Ascending aorta (tissue), 2 donors: ENCODE measurements at regions not wholly inside any gene's neighbourhood (a gene's known extent, or its start where the extent isn't known, plus 50 kb on each side); places are given as distances from the start of the nearest gene placed in this dataset.

Source experiments
- DNase-seq, 2 donors: peaks; one replicate each; pipeline ENCODE4 v3.0.0-alpha.2; 2019; ENCODE audit warnings: low spot score in 2 of 2
- H3K27ac ChIP-seq, 2 donors: fragments of 200-600 bp; sonication (generic); one replicate each; pipeline ENCODE4 v1.5.1; 2016 to 2017; ENCODE audit warnings: mild to moderate bottlenecking in 1 of 2
- H3K27me3 ChIP-seq: fragments of 200-600 bp; sonication (generic); one replicate; pipeline ENCODE4 v1.5.1; 2017
- H3K36me3 ChIP-seq, 2 donors: fragments of 200-600 bp; sonication (generic); one replicate each; pipeline ENCODE4 v1.5.1; 2016
- H3K4me1 ChIP-seq, 2 donors: fragments of 200-600 bp; sonication (generic); one replicate each; pipeline ENCODE4 v1.5.1; 2016 to 2017; ENCODE audit warnings: mild to moderate bottlenecking in 1 of 2
- H3K4me3 ChIP-seq, 2 donors: fragments of 200-600 bp; sonication (generic); one replicate each; pipeline ENCODE4 v1.5.1; 2016 to 2017; ENCODE audit warnings: mild to moderate bottlenecking in 1 of 2
- H3K9me3 ChIP-seq, 2 donors: fragments of 200-600 bp; sonication (generic); one replicate each; pipeline ENCODE4 v1.5.1; 2016
- intact Hi-C: fragments of 100-400 bp; cut with DNase I; formaldehyde crosslinking; loops from one replicate; pipeline ENCODE4 v1.15.1; 2023
- TF ChIP-seq, protein P1 (sequence below), 3 experiments: fragments of 200-600 bp in 2 of 3; fragments of 450-650 bp in 1 of 3; sonication (generic) in 2 of 3; IDR thresholded peaks; one replicate each; pipeline ENCODE4 v1.5.1; 2016 to 2019; ENCODE audit warnings: antibody characterized with exemption in 3 of 3, mild to moderate bottlenecking in 1 of 3, moderate library complexity in 1 of 3

DNA sequence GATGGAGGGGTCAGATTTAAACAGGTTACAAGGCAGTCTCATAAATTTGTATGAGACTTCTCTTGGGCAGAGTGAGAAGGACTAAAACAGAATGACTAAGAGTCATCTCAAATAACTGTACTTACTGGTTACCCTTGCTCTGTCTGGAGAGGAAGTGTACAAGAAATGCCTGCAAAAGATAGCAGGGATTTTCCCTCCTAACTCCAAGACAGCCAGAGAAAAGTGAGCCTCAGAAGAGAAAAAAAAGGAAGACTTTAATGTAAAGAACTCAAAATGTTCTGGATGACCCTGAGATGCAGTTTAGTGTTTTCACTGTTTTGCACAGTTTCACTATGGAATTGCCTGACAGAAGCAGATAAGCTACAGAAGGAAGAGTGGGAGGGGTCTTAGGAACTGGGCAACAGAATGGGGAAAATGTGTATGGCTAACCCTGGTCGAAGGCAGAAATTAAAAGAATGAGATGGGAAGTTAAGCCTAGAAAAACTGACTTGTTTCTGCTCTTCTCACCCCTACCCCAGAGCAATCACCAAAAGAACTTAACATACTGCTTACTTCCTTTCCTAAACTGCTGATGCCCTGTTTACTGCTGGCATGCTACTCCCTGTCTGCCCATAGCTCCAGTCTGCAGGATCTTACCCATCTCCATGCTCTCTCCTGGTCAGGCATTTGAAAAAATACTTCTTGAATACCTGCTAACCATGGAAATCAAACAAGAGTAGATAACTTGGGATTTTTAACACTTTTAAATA is 98.1 kb upstream of the MARCKS start:
- intact Hi-C loops, result no loop called here
- Histone ChIP-seq H3K27me3 (no peaks in the 10 kb centered on the region), H3K9me3 (no peaks in the 10 kb centered on the region), H3K27ac (no peak overlapping the region), H3K36me3 (no peaks in the 10 kb centered on the region), H3K4me3 (no peak overlapping the region), H3K4me1 (no peaks in the 10 kb centered on the region)
- TF ChIP-seq, protein P1, sequence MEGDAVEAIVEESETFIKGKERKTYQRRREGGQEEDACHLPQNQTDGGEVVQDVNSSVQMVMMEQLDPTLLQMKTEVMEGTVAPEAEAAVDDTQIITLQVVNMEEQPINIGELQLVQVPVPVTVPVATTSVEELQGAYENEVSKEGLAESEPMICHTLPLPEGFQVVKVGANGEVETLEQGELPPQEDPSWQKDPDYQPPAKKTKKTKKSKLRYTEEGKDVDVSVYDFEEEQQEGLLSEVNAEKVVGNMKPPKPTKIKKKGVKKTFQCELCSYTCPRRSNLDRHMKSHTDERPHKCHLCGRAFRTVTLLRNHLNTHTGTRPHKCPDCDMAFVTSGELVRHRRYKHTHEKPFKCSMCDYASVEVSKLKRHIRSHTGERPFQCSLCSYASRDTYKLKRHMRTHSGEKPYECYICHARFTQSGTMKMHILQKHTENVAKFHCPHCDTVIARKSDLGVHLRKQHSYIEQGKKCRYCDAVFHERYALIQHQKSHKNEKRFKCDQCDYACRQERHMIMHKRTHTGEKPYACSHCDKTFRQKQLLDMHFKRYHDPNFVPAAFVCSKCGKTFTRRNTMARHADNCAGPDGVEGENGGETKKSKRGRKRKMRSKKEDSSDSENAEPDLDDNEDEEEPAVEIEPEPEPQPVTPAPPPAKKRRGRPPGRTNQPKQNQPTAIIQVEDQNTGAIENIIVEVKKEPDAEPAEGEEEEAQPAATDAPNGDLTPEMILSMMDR (IDR thresholded peaks at IDR 0.05), result no peak
- no peak for DNase-seq

DNA sequence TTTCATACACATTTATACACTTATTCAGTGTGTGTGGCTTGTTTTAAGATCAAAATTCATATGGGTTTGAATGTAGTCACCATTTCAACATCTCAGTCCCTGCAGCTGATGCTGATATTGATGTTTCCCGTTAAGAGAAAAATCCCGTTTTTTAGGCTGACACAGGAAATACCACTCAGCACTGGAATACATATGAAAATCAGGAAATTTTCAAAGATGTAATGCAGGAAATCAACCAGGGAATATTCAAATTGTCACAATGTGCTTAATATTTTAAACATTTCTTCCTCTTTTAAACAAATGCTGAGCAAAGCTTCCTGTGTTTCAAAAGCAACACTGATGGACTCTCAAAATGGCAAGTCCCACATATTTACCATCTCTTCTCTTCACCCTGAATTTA is 94.5 kb upstream of the MARCKS start:
- no peak overlapping the region for H3K4me3 ChIP-seq
- H3K27ac ChIP-seq, result no peak overlapping the region
- DNase-seq, result no peak
- H3K9me3 ChIP-seq, result no peaks in the 10 kb centered on the region
- no peaks in the 10 kb centered on the region for H3K36me3 ChIP-seq
- intact Hi-C loops, result no loop called here
- H3K27me3 ChIP-seq, result no peaks in the 10 kb centered on the region
- TF ChIP-seq, protein P1 (IDR thresholded peaks at IDR 0.05), result no peak
- no peaks in the 10 kb centered on the region for H3K4me1 ChIP-seq

DNA sequence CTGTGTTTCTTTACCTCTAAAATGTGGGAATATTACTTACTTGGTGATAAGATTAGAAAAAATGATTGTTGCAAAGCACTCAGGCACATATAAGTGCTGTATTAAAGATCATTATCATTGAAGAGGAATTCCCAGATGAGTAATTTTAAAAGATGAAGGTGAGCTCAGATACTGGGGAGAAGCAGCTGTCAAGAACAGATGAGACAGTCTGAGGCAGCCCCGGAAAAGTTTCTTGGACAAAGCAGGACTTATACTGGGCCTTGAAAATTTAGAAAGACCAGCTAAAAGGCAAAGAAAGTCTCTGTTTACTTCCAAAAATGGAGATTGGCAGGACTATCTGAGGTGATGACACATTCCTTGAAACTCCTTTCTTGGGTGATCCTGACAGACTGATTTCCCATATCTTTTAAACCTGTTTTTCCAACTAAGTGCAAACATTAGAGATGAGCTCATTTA is 93.8 kb upstream of the MARCKS start:
- H3K36me3 ChIP-seq, result no peaks in the 10 kb centered on the region
- H3K4me3 ChIP-seq, result no peak overlapping the region
- no peaks in the 10 kb centered on the region for H3K4me1 ChIP-seq
- H3K27ac ChIP-seq, result no peak overlapping the region
- TF ChIP-seq, protein P1 (IDR thresholded peaks at IDR 0.05), result no peak
- intact Hi-C loops, result no loop called here
- H3K27me3 ChIP-seq, result no peaks in the 10 kb centered on the region
- H3K9me3 ChIP-seq, result no peaks in the 10 kb centered on the region
- DNase-seq, result no peak

DNA sequence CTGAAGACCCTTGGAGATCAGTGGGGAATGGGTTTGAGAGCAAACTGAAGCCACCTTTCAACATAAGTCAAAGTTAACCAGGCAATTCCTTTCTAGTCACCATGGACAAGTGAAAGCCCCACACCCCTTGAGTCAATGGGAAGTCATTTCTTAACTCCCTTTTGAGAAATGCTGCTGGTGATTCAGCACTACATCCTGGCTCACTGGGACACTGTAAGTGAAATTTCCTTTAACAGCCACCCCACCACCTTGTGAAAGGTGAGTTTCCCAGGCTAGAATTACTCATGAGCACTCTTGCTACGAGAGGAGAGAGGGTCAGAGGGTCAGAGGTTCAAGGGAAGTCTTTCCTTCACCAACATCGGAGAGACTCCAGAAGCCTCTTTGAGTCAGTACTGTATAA is 93.3 kb upstream of the MARCKS start:
- DNase-seq, result no peak
- TF ChIP-seq, protein P1 (IDR thresholded peaks at IDR 0.05), result no peak
- Histone ChIP-seq H3K4me3 (no peak overlapping the region), H3K4me1 (no peaks in the 10 kb centered on the region), H3K9me3 (no peaks in the 10 kb centered on the region), H3K27ac (no peak overlapping the region), H3K36me3 (no peaks in the 10 kb centered on the region), H3K27me3 (no peaks in the 10 kb centered on the region)
- intact Hi-C loops, result no loop called here

DNA sequence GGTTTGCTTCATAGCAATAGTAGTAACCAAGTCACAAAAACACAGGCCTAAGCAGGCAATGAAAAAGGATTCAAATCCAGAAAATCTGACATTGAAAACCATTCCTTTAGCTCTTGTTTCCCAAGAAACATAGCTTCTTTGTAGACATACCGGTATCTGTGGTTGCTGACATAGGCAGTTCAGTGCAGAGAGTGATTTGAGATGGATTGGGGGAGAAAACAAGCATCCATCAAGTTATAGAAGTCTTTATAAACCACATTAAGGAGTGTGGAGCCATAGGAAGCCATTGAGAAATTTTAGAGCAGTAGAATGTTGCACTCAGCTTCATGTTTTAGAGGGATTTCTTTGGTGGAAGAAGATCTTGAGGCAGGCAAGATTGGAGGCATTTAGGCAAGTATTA is 91.2 kb upstream of the MARCKS start:
- intact Hi-C loops, result no loop called here

More for the DNA sequence above, 91.2 kb upstream of the MARCKS start:
- Histone ChIP-seq H3K27ac (no peak overlapping the region), H3K27me3 (no peaks in the 10 kb centered on the region), H3K4me3 (no peak overlapping the region), H3K4me1 (no peaks in the 10 kb centered on the region), H3K36me3 (no peaks in the 10 kb centered on the region), H3K9me3 (no peaks in the 10 kb centered on the region)
- DNase-seq, result no peak
- TF ChIP-seq, protein P1 (IDR thresholded peaks at IDR 0.05), result no peak
